NCI-H526 (cell line): ENCODE measurements at regions not wholly inside any gene's neighbourhood (a gene's known extent, or its start where the extent isn't known, plus 50 kb on each side); places are given as distances from the start of the nearest gene placed in this dataset.
"Not testable (repeated sequence)": the region's sequence is repeated elsewhere in the genome, so short reads cannot be mapped to it uniquely, and the experiment has no call there.

Experiments
- DNase-seq, 2 experiments: peaks; one replicate each; lab custom pipeline; 2025; lab: John Stamatoyannopoulos, UW

- DNase-seq: no peak
Observed at GRCh38 chr14:22491683-22492621, 97.1 kb downstream of the DAD1 start.

- DNase-seq: not testable (repeated sequence)
Observed at GRCh38 chr14:22491053-22491452, 98.0 kb downstream of the DAD1 start.

GRCh38 chr14:22489957-22490950 is 98.8 kb downstream of the DAD1 start:
- DNase-seq: no peak

GRCh38 chr14:22489244-22489545 is 99.8 kb downstream of the DAD1 start:
- DNase-seq: no peak

- DNase-seq: no peak
Observed at GRCh38 chr14:22488522-22489243, 100.3 kb downstream of the DAD1 start.

- no peak for DNase-seq
Observed at GRCh38 chr14:22487941-22488340, 101.1 kb downstream of the DAD1 start.

GRCh38 chr14:22487401-22487800 is 101.6 kb downstream of the DAD1 start:
- no peak for DNase-seq

GRCh38 chr14:22486675-22487074 is 102.3 kb downstream of the DAD1 start:
- no peak for DNase-seq

GRCh38 chr14:22485649-22486048 is 103.4 kb downstream of the DAD1 start:
- DNase-seq: no peak

- no peak for DNase-seq
Observed at GRCh38 chr14:22485178-22485577, 103.8 kb downstream of the DAD1 start.

- DNase-seq: no peak
Observed at GRCh38 chr14:22484632-22485031, 104.4 kb downstream of the DAD1 start.

- DNase-seq: no peak
Observed at GRCh38 chr14:22483863-22484593, 105.0 kb downstream of the DAD1 start.

- DNase-seq: no peak
Observed at GRCh38 chr14:22482782-22483553, 106.1 kb downstream of the DAD1 start.

- DNase-seq: no peak
Observed at GRCh38 chr14:22482085-22482694, 106.8 kb downstream of the DAD1 start.

GRCh38 chr14:22481546-22481945 is 107.5 kb downstream of the DAD1 start:
- DNase-seq: no peak

GRCh38 chr14:22479776-22480464 is 109.1 kb downstream of the DAD1 start:
- DNase-seq: no peak

GRCh38 chr14:22479132-22479531 is 109.9 kb downstream of the DAD1 start:
- no peak for DNase-seq

- DNase-seq: peak in 1 of 2 experiments; percentile 1
Observed at GRCh38 chr14:22478670-22479069, 110.4 kb downstream of the DAD1 start.

GRCh38 chr14:22478247-22478646 is 110.8 kb downstream of the DAD1 start:
- DNase-seq: no peak
